ENCODE measurements at regions not wholly inside any gene's neighbourhood (a gene's known extent, or its start where the extent isn't known, plus 50 kb on each side); places are given as distances from the start of the nearest gene placed in this dataset.

GRCh38 chr1:214952648-214953047, 129.9 kb upstream of the KCNK2 start:
- no peak for TF ChIP-seq CTCF (IDR thresholded peaks at IDR 0.05)
- no peak for TF ChIP-seq EP300 (IDR thresholded peaks at IDR 0.05)
- TF ChIP-seq POLR2A (IDR thresholded peaks at IDR 0.05) = no peak
- no peak for TF ChIP-seq POLR2AphosphoS5 (IDR thresholded peaks at IDR 0.05)
